CD4-positive, alpha-beta T cell (primary cell): ENCODE measurements at regions not wholly inside any gene's neighbourhood (a gene's known extent, or its start where the extent isn't known, plus 50 kb on each side); places are given as distances from the start of the nearest gene placed in this dataset.

ENCODE experiments used
- ATAC-seq: fragments of 200-7000 bp; cut with Tn5 transposase; one replicate; pipeline ENCODE4 v1.10.0; 2022; ENCODE audit warnings: mild to moderate bottlenecking; ENCODE audit not compliant: poor library complexity
- CTCF ChIA-PET: fragments of 350-600 bp; sonication (Branson Sonifier 250); formaldehyde crosslinking; loops from one replicate; lab custom pipeline; 2021; ENCODE audit warnings: antibody characterized with exemption, inconsistent platforms; lab: Charles Lee
- POLR2A ChIA-PET: fragments of 350-600 bp; sonication (Branson Sonifier 250); formaldehyde crosslinking; loops from one replicate; lab custom pipeline; 2021; ENCODE audit warnings: antibody characterized with exemption, inconsistent platforms; lab: Charles Lee
- DNase-seq, 14 experiments: peaks; one replicate each; pipeline ENCODE4 v3.0.0-alpha.2; 2013 to 2020; ENCODE audit warnings: mixed read lengths in 2 of 14
- H3K27ac ChIP-seq, 2 donors: one replicate each; pipeline versions ENCODE4 v1.5.1 to v1.7.0; 2013; ENCODE audit warnings: low read length in 2 of 2, low read depth in 1 of 2, mild to moderate bottlenecking in 1 of 2
- H3K27me3 ChIP-seq, 2 experiments: 1 replicate in 1 of 2; 2 replicates in 1 of 2; pipeline versions ENCODE4 v1.6.1 to v1.7.0; 2013; ENCODE audit warnings: low read length in 2 of 2, control low read depth in 1 of 2, mild to moderate bottlenecking in 1 of 2, moderate library complexity in 1 of 2; ENCODE audit not compliant: insufficient read depth in 2 of 2, control insufficient read depth in 1 of 2
- H3K36me3 ChIP-seq: one replicate; pipeline ENCODE4 v1.6.1; 2013; ENCODE audit warnings: low read length, control low read depth; ENCODE audit not compliant: insufficient read depth
- H3K4me1 ChIP-seq: one replicate; pipeline ENCODE4 v1.6.1; 2013; ENCODE audit warnings: low read length, control low read depth; ENCODE audit not compliant: insufficient read depth
- H3K4me3 ChIP-seq: one replicate; pipeline ENCODE4 v1.5.1; 2013; ENCODE audit warnings: mild to moderate bottlenecking, low read length, moderate library complexity
- H3K9me3 ChIP-seq, 2 experiments: 1 replicate in 1 of 2; 2 replicates in 1 of 2; pipeline versions ENCODE4 v1.6.1 to v1.7.0; 2013; ENCODE audit warnings: low read length in 2 of 2, mild to moderate bottlenecking in 2 of 2, control low read depth in 1 of 2, moderate library complexity in 1 of 2; ENCODE audit not compliant: control insufficient read depth in 1 of 2, insufficient read depth in 1 of 2
- H3K27ac Mint-ChIP-seq: one replicate; pipeline ENCODE4 v1.8.0; 2020; ENCODE audit warnings: mixed read lengths
- H3K27me3 Mint-ChIP-seq: one replicate; pipeline ENCODE4 v1.8.0; 2021; ENCODE audit warnings: mixed read lengths
- H3K36me3 Mint-ChIP-seq: one replicate; pipeline ENCODE4 v1.8.0; 2021; ENCODE audit warnings: low read depth, mixed read lengths
- H3K4me1 Mint-ChIP-seq: one replicate; pipeline ENCODE4 v1.8.0; 2021; ENCODE audit warnings: low read depth, mixed read lengths
- H3K4me3 Mint-ChIP-seq: one replicate; pipeline ENCODE4 v1.8.0; 2020; ENCODE audit warnings: mild to moderate bottlenecking, mixed read lengths
- H3K9me3 Mint-ChIP-seq: one replicate; pipeline ENCODE4 v1.8.0; 2020; ENCODE audit warnings: mixed read lengths
- intact Hi-C, 2 experiments: fragments of 100-400 bp; cut with DNase I in 1 of 2; cut with micrococcal nuclease in 1 of 2; formaldehyde crosslinking; loops; one replicate each; pipeline versions ENCODE4 v1.15.1 to v1.9.0; 2023 to 2025; cut with DNase I, micrococcal nuclease
- TF ChIP-seq, protein P1 (sequence below): fragments of 200-600 bp; IDR thresholded peaks from one replicate; pipeline ENCODE4 v1.8.0; 2022; ENCODE audit warnings: antibody characterized with exemption, mild to moderate bottlenecking

DNA sequence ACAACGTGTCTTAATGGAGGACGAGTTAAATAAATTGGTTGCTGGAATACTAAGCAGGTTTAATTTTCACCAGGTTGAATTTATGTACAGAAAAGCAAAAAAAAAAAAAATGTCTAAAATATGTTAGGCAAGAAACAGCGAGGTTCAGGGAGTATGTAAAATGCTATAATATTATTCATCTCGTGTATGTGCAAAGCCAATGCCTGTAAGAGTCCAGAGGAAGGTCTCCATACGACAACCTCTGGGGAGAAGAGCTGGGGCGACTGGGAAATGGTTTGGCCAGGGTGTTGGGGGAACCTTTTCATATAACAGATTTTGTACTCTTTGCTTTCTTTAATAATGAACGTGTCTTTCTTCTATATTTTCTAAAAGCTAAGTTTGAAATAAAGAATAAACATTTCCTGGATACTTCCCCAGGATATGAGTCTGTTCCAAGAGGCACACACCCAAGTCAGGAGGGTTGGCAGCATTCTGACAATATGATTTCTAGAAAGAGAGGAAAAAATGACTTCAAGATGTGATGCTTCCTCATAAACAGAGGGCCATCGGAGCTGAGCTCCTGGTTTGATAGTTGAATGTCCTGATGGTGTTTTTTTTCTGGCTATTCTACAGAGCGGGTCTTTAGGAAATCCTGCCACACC is 208.6 kb upstream of the MGMT start:
- H3K9me3 ChIP-seq, result no peaks in the 10 kb centered on the region
- CTCF ChIA-PET, result no interaction called here
- no peak overlapping the region for H3K4me3 ChIP-seq
- H3K27me3 ChIP-seq, result no peaks in the 10 kb centered on the region
- H3K36me3 ChIP-seq, result no peaks in the 10 kb centered on the region
- no peak overlapping the region for H3K4me3 Mint-ChIP-seq
- TF ChIP-seq, protein P1, sequence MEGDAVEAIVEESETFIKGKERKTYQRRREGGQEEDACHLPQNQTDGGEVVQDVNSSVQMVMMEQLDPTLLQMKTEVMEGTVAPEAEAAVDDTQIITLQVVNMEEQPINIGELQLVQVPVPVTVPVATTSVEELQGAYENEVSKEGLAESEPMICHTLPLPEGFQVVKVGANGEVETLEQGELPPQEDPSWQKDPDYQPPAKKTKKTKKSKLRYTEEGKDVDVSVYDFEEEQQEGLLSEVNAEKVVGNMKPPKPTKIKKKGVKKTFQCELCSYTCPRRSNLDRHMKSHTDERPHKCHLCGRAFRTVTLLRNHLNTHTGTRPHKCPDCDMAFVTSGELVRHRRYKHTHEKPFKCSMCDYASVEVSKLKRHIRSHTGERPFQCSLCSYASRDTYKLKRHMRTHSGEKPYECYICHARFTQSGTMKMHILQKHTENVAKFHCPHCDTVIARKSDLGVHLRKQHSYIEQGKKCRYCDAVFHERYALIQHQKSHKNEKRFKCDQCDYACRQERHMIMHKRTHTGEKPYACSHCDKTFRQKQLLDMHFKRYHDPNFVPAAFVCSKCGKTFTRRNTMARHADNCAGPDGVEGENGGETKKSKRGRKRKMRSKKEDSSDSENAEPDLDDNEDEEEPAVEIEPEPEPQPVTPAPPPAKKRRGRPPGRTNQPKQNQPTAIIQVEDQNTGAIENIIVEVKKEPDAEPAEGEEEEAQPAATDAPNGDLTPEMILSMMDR, result no peak
- no peaks in the 10 kb centered on the region for H3K36me3 Mint-ChIP-seq
- H3K4me1 ChIP-seq, result no peaks in the 10 kb centered on the region
- POLR2A ChIA-PET, result no interaction called here
- no peak overlapping the region for H3K27ac Mint-ChIP-seq
- DNase-seq (no peak), ATAC-seq (no peak)
- H3K27ac ChIP-seq, result no peak overlapping the region
- intact Hi-C loops, result no loop called here
- no peaks in the 10 kb centered on the region for H3K4me1 Mint-ChIP-seq
- H3K9me3 Mint-ChIP-seq, result no peaks in the 10 kb centered on the region
- H3K27me3 Mint-ChIP-seq, result peaks cover 3% of the 10 kb centered on the region

DNA sequence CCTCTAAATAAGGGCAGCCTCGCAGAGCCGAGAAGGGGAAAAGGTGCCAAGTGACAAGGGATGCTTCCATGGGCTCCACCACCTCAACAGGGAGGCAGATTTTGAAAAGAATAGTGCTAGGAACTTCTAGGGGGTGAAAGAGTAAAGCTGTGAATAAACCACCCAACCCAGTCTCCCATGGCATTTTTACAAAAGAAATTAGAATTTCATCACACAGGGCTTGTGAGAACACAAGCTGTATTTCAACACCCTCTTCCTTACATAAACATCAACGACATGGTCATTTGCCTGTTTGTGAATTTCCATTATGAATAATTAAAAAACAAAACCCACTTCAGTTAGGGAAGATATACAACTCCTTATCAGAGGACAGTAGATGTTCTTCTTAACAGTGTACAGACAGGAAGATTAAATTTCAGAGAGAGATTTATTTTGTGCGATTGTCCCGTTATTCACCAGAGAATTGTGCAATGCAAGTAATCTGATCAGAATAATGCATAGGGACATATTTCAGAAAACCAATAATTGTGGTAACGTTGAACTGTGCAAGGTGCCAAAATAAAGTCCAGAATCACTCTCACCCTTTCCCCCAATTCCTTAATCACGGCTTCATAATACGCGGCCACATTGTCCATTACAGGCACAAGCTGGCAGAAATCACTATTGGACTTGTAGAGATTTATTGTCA is 207.8 kb upstream of the MGMT start:
- ATAC-seq (no peak), DNase-seq (no peak)
- Histone ChIP-seq H3K27ac (no peak overlapping the region), H3K27me3 (no peaks in the 10 kb centered on the region), H3K4me1 (no peaks in the 10 kb centered on the region), H3K36me3 (no peaks in the 10 kb centered on the region), H3K9me3 (no peaks in the 10 kb centered on the region), H3K4me3 (no peak overlapping the region)
- Mint-ChIP-seq H3K4me3 (no peak overlapping the region), H3K27ac (no peak overlapping the region), H3K36me3 (no peaks in the 10 kb centered on the region), H3K27me3 (peaks cover 3% of the 10 kb centered on the region), H3K4me1 (no peaks in the 10 kb centered on the region), H3K9me3 (no peaks in the 10 kb centered on the region)
- TF ChIP-seq, protein P1, result no peak
- ChIA-PET CTCF (no interaction called here), POLR2A (no interaction called here)
- intact Hi-C loops, result no loop called here

DNA sequence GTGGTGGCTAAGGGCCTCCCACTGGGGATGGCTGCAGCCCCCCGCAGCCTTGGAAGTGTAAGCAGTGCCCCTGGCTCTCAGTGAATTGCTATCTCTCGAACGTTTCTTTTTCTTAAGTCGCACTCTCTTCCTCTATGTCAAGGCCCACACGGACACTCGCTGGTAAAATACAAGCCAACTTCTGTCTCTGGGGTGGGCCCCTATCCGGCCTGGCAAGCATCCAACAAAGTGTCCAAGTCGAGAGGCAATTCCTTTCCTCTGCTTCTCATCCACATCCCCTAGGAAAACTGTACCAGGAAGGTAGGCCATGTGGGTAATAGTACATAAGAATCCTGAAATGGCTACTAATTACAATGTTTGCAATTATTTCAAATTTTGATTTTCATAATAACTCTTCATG is 194.9 kb upstream of the MGMT start:
- Histone ChIP-seq H3K9me3 (no peaks in the 10 kb centered on the region), H3K4me3 (no peak overlapping the region), H3K27ac (no peak overlapping the region), H3K27me3 (no peaks in the 10 kb centered on the region), H3K4me1 (no peaks in the 10 kb centered on the region), H3K36me3 (no peaks in the 10 kb centered on the region)
- TF ChIP-seq, protein P1, result no peak
- ATAC-seq (no peak), DNase-seq (no peak)
- POLR2A ChIA-PET, result no interaction called here
- Mint-ChIP-seq H3K4me1 (no peaks in the 10 kb centered on the region), H3K9me3 (no peaks in the 10 kb centered on the region), H3K36me3 (no peaks in the 10 kb centered on the region), H3K27me3 (no peaks in the 10 kb centered on the region), H3K4me3 (no peak overlapping the region), H3K27ac (no peak overlapping the region)
- intact Hi-C loops, result no loop called here
- CTCF ChIA-PET, result no interaction called here
